SK-N-SH treated with all-trans-retinoic acid at 6 μM for 48 hours (cell line): ENCODE measurements at regions not wholly inside any gene's neighbourhood (a gene's known extent, or its start where the extent isn't known, plus 50 kb on each side); places are given as distances from the start of the nearest gene placed in this dataset.

ENCODE experiments used
- ATAC-seq: fragments of 200-7000 bp; cut with Tn5 transposase; 3 replicates; pipeline ENCODE4 v1.9.1; 2020; ENCODE audit warnings: mild to moderate bottlenecking, moderate library complexity
- ARNTL ChIP-seq: fragments of 450-650 bp; formaldehyde crosslinking; IDR thresholded peaks from 2 replicates; pipeline ENCODE4 v1.5.0; 2020; ENCODE audit warnings: low read depth, mild to moderate bottlenecking, moderate library complexity, borderline replicate concordance
- CREB5 ChIP-seq: fragments of 250-450 bp; sonication (Bioruptor Pico); IDR thresholded peaks from 2 replicates; pipeline ENCODE4 v1.5.1; 2020; ENCODE audit warnings: low read depth, mild to moderate bottlenecking, moderate library complexity
- CSDC2 ChIP-seq: fragments of 250-450 bp; sonication (Bioruptor Pico); IDR thresholded peaks from 2 replicates; pipeline ENCODE4 v1.5.0; 2020; ENCODE audit warnings: mild to moderate bottlenecking, moderate library complexity
- CSRNP3 ChIP-seq: fragments of 250-450 bp; sonication (Bioruptor Pico); IDR thresholded peaks from 2 replicates; pipeline ENCODE4 v1.5.1; 2021; ENCODE audit warnings: mild to moderate bottlenecking, moderate library complexity
- GLIS3 ChIP-seq: fragments of 250-450 bp; sonication (Bioruptor Pico); IDR thresholded peaks from 2 replicates; pipeline ENCODE4 v1.5.0; 2020; ENCODE audit warnings: mild to moderate bottlenecking, moderate library complexity
- ISL1 ChIP-seq: fragments of 250-450 bp; sonication (Bioruptor Pico); IDR thresholded peaks from 2 replicates; pipeline ENCODE4 v2.1.2; 2022; ENCODE audit warnings: mild to moderate bottlenecking, moderate library complexity
- OSR1 ChIP-seq: fragments of 250-450 bp; sonication (Bioruptor Pico); IDR thresholded peaks from 2 replicates; pipeline ENCODE4 v1.8.0; 2022; ENCODE audit warnings: moderate library complexity, mild to moderate bottlenecking, inconsistent platforms
- PATZ1 ChIP-seq: fragments of 250-450 bp; sonication (Bioruptor Pico); IDR thresholded peaks from 2 replicates; pipeline ENCODE4 v1.8.0; 2020; ENCODE audit warnings: mild to moderate bottlenecking, moderate library complexity, borderline replicate concordance
- POU6F1 ChIP-seq: fragments of 250-450 bp; sonication (Bioruptor Pico); IDR thresholded peaks from 2 replicates; pipeline ENCODE4 v1.8.0; 2021; ENCODE audit warnings: low read depth, mild to moderate bottlenecking, moderate library complexity, borderline replicate concordance
- PPARA ChIP-seq: fragments of 250-450 bp; sonication (Bioruptor Pico); IDR thresholded peaks from 2 replicates; pipeline ENCODE4 v1.5.0; 2020; ENCODE audit warnings: mild to moderate bottlenecking, borderline replicate concordance
- SNAI2 ChIP-seq: fragments of 250-450 bp; sonication (Bioruptor Pico); IDR thresholded peaks from 2 replicates; pipeline ENCODE4 v1.5.0; 2020; ENCODE audit warnings: mild to moderate bottlenecking, moderate library complexity
- TCF4 ChIP-seq: fragments of 250-450 bp; sonication (Bioruptor Pico); IDR thresholded peaks from 2 replicates; pipeline ENCODE4 v1.8.0; 2021; ENCODE audit warnings: mild to moderate bottlenecking, moderate library complexity, borderline replicate concordance
- TOX ChIP-seq: fragments of 250-450 bp; sonication (Bioruptor Pico); IDR thresholded peaks from 2 replicates; pipeline ENCODE4 v1.8.0; 2021; ENCODE audit warnings: mild to moderate bottlenecking, moderate library complexity, borderline replicate concordance
- TSHZ2 ChIP-seq: fragments of 250-450 bp; sonication (Bioruptor Pico); IDR thresholded peaks from 2 replicates; pipeline ENCODE4 v1.5.0; 2020; ENCODE audit warnings: mild to moderate bottlenecking, moderate library complexity
- ZC3H10 ChIP-seq: fragments of 250-450 bp; sonication (Bioruptor Pico); IDR thresholded peaks from 2 replicates; pipeline ENCODE4 v1.5.1; 2021; ENCODE audit warnings: mild to moderate bottlenecking, moderate library complexity
- ZFP3 ChIP-seq: fragments of 250-450 bp; sonication (Bioruptor Pico); IDR thresholded peaks from 2 replicates; pipeline ENCODE4 v1.5.0; 2020; ENCODE audit warnings: mild to moderate bottlenecking, moderate library complexity
- ZFP30 ChIP-seq: fragments of 450-650 bp; formaldehyde crosslinking; IDR thresholded peaks from 2 replicates; pipeline ENCODE4 v1.5.0; 2022; ENCODE audit warnings: mild to moderate bottlenecking, moderate library complexity
- ZNF565 ChIP-seq: fragments of 450-650 bp; formaldehyde crosslinking; conservative IDR thresholded peaks from 2 replicates; pipeline ENCODE4 v1.5.0; 2020; ENCODE audit warnings: low read depth, mild to moderate bottlenecking, moderate library complexity
- ZNF70 ChIP-seq: fragments of 450-650 bp; formaldehyde crosslinking; IDR thresholded peaks from 2 replicates; pipeline ENCODE4 v1.5.0; 2020; ENCODE audit warnings: mild to moderate bottlenecking, moderate library complexity
- ZNF8 ChIP-seq: fragments of 450-650 bp; formaldehyde crosslinking; IDR thresholded peaks from 2 replicates; pipeline ENCODE4 v1.5.0; 2020; ENCODE audit warnings: mild to moderate bottlenecking, moderate library complexity

GRCh38 chr13:106153876-106154275 is 381.6 kb downstream of the EFNB2 start:
- TF ChIP-seq OSR1 (CRISPR knock-in tag), result no peak
- TF ChIP-seq, all 23 proteins: peak for 0
- no peak for ATAC-seq

- no peak for TF ChIP-seq CREB5
- no peak for TF ChIP-seq ZFP3
- no peak for TF ChIP-seq ZNF8
- ATAC-seq, result no peak
Observed at GRCh38 chr13:106153041-106153440, 382.4 kb downstream of the EFNB2 start.

GRCh38 chr13:106152047-106152446 is 383.4 kb downstream of the EFNB2 start:
- no peak for ATAC-seq
- TF ChIP-seq TCF4 (CRISPR knock-in tag), result no peak
- TF ChIP-seq ZFP3, result no peak
- TF ChIP-seq PATZ1 (CRISPR knock-in tag), result no peak
- no peak for TF ChIP-seq ZNF565 (CRISPR knock-in tag)
- no peak for TF ChIP-seq TSHZ2 (CRISPR knock-in tag)
- no peak for TF ChIP-seq POU6F1
- no peak for TF ChIP-seq ARNTL
- no peak for TF ChIP-seq ISL1 (CRISPR knock-in tag)
- no peak for TF ChIP-seq TOX (CRISPR knock-in tag)
- no peak for TF ChIP-seq CSRNP3 (CRISPR knock-in tag)
- no peak for TF ChIP-seq ZFP30 (CRISPR knock-in tag)
- no peak for TF ChIP-seq ZNF70
- no peak for TF ChIP-seq CREB5
- TF ChIP-seq OSR1 (CRISPR knock-in tag), result no peak
- no peak for TF ChIP-seq GLIS3 (CRISPR knock-in tag)
- TF ChIP-seq PPARA (CRISPR knock-in tag), result no peak
- TF ChIP-seq CSDC2 (CRISPR knock-in tag), result no peak
- no peak for TF ChIP-seq ZC3H10 (CRISPR knock-in tag)
- TF ChIP-seq SNAI2 (CRISPR knock-in tag), result no peak
- no peak for TF ChIP-seq ZNF8
- TF ChIP-seq, all 23 proteins: peak for 0
